HG03378 (cell line): ENCODE measurements at regions not wholly inside any gene's neighbourhood (a gene's known extent, or its start where the extent isn't known, plus 50 kb on each side); places are given as distances from the start of the nearest gene placed in this dataset.
"Not testable (repeated sequence)": the region's sequence is repeated elsewhere in the genome, so short reads cannot be mapped to it uniquely, and the experiment has no call there.

Experiments
- ATAC-seq: cut with Tn5 transposase; IDR thresholded peaks from one replicate; pipeline ENCODE4 v1.9.1; 2021; ENCODE audit warnings: mild to moderate bottlenecking, moderate library complexity; ENCODE audit not compliant: unreplicated experiment

DNA sequence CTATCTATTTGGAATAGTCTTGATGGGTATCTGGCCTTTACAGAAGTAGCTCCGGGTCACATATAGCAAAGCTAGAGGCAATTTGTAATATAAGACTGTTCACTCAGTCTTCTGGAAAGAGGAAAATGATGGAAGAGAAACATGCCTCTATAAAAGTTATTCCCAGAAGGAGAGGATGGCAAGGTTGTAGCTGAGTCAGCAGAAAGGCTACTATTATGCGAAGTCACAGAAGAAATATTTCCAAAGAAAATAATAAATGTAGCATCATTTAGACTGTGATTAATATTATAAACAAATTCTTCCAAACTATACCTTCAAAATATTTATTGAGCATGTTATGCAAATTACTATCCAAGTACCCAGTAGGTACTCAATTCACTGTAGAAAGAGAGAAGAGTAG, 1027.7 kb upstream of the TMEFF2 start:
- ATAC-seq, result no peak

DNA sequence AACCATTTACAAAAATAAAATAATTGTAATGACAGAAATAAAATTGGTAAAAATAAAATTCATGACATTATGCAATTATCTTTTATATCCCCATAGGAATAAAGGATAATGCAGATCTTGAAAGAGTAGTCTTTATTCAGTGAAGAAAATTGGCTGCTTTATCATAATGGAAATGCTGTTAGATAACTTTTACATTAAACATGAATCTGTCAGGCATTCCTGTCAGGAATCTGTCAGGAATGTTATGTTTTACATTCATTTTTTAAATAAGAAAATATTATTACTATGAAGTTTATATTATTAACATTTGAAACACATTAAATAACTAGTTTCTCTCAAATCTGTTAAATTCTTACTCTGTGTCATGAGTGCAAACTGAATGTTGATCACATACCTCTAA, 1024.7 kb upstream of the TMEFF2 start:
- ATAC-seq, result no peak

DNA sequence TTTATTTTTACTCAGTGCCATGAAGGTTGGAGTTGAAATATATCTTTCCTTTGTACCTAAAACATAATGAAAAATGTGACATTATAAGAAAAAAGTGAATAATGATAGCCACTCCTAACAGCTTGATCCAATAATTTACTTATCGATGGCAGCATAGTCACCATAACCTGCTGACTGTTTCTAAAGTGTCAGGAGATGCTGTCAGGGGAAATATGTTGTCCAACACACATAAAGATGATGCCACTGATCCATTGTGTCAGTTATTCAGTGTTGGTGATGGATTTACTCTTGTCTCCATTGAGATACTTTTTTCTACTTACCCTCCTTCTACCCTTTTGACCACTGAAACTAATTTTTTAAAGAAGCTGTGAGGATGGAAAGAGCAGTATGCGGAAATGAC, 1006.9 kb upstream of the TMEFF2 start:
- no peak for ATAC-seq

DNA sequence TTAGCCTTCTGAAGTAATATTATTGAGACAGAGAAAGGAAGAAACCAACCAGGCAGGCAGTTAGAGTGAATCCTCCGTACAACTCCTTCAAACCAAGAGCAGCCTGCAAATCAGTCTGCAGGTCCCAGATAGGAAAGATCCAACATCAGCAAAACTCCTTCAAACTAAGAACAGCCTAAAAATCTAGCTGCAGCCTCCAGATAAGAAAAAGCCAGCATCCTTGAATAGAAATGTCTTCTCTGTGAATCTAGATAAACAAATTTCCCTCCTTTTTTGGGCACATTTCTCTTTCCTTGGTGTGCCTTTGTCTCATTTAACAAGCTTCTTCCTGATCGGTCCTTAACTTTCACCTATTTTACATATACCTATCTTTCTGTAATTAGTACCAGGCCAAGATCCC, 1004.6 kb upstream of the TMEFF2 start:
- no peak for ATAC-seq

DNA sequence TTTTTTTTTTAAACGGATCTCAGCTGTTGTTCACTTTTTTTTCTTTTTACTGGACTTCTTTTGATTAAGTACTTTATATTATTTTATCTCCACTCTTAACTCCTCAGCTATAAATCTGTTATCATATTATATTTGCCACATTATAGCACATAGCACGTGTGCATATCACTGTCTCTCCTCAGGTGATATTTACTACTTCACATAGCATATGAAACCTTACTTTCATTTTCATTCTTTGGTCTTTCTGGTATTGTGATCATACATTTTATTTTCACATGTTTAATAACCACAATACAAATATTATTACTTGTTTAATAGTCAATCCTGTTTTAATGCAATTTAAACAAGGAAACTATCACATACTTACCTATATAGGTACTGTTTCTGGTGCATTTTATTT, 993.1 kb upstream of the TMEFF2 start:
- peak; percentile 58 for ATAC-seq

DNA sequence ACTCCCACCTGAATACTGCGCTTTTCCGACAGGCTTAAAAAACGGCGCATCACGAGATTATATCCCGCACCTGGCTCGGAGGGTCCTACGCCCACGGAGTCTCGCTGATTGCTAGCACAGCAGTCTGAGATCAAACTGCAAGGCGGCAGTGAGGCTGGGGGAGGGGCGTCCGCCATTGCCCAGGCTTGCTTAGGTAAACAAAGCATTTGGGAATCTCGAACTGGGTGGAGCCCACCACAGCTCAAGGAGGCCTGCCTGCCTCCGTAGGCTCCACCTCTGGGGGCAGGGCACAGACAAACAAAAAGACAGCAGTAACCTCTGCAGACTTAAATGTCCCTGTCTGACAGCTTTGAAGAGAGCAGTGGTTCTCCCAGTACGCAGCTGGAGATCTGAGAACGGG, 976.2 kb upstream of the TMEFF2 start:
- not testable (repeated sequence) for ATAC-seq

DNA sequence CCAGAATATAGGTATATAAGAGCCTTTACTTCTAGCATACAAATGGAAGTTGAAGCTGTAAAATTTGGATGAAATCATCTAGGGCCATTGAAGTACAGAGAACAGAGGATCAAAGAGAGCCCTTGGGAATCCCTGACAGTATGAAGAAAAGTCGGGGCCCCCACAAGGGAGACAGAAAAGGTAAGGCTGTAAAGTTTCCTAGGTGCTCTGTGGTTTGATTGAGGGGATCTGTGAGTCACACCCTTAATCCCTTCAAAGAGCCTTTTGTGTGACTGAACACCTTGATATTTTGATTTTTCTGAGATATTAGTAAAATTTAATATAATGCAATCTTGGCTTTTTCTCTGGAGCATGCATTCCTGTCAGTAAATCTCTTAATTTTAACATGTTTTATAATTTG, 961.7 kb upstream of the TMEFF2 start:
- ATAC-seq, result no peak

DNA sequence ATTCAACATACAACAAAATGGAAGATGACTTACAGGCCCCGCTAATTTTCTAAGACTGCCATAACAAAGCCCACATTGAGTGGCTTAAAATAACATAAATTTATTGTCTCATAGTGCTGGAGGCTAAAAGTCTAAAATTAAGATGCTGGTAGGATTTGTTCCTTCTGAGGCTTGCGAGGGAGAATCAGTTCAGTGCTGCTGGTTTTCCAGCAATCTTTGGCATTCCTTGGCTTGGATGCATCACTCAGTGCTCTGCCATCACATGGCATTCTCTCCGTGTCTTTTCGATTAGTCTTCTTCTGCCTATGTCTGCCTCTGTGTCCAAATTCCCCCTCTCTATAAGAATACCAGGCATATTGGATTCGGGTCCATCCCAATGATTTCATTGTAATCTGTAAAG, 959.3 kb upstream of the TMEFF2 start:
- no peak for ATAC-seq

DNA sequence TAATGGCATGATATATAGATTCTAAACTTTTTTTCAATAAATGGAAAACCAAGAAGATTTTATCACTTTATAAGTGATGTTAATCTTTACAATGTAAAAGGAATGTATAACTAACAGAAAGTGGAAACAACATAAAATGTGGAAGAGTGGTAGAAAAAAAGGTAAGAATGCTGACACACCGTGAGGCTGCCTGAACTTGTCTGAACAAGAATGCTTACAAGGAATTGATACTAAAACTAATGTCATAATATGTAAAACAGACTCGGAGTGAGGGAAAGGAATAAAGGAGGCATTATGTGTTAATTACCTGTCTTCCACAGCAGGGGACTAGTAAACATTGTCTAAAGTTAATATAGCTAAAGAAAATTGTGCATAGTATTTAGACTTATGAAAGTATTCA, 958.8 kb upstream of the TMEFF2 start:
- no peak for ATAC-seq

DNA sequence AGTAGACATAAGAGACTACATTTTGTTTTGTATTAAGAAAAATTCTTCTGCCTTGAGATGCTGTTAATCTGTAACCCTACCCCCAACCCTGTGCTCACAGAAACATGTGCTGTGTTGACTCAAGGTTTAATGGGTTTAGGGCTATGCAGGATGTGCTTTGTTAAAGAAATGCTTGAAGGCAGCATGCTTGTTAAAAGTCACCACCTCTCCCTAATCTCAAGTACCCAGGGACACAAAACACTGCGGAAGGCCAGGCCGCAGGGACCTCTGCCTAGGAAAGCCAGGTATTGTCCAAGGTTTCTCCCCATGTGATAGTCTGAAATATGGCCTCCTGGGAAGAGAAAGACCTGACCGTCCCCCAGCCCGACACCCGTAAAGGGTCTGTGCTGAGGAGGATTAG, 947.7 kb upstream of the TMEFF2 start:
- not testable (repeated sequence) for ATAC-seq

DNA sequence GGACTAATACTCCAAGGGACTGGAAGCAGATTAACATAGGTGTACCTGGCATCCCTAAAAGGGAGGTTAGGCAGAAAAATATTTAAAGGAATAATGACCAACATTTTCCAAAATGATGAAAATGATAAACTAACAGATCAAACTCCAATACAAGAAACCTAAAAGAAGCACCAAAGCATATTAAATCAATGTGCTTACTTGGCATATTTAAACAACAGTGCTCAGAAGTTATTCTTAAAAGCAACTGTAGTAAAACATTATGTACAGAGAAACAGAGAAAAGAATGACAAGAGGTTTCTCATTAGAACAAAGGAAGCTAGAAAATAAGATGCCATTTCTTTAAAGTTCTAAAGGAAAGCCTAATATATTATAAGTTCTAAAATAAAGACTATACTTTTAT, 947.3 kb upstream of the TMEFF2 start:
- ATAC-seq, result no peak

DNA sequence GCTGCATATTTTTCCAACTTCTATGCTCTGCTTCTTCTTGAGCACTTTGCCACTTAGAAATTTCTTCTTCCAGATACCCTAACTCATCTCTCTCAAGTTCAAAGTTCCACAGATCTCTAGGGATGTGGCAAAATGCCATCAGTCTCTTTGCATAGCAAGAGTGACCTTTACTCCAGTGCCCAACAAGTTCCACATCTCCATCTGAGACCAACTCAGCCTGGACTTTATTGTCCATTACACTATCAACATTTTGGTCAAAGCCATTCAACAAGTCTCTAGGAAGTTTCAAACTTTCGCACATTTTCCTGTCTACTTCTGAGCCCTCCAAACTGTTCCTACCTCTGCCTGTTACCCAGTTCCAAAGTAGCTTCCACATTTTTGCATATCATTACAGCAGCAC, 946.2 kb upstream of the TMEFF2 start:
- ATAC-seq, result not testable (repeated sequence)

DNA sequence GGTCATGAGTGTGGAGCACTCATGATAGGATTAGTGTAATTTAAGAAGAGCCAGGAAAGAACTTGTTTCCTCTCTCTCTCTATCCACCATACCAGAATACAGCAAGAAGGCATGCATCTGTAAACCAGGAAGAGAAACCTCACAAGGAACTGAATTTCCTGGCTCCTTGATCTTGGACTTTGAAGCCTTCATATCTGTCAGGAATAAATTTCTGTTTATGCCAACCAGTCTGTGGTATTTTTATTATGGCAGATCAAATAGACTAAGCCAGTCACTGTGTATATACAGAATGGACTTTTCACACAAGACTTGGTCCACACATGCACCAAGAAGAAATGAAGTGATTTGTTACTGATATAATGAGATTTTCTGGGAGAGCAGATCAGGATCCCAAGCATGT, 930.1 kb upstream of the TMEFF2 start:
- ATAC-seq, result no peak

DNA sequence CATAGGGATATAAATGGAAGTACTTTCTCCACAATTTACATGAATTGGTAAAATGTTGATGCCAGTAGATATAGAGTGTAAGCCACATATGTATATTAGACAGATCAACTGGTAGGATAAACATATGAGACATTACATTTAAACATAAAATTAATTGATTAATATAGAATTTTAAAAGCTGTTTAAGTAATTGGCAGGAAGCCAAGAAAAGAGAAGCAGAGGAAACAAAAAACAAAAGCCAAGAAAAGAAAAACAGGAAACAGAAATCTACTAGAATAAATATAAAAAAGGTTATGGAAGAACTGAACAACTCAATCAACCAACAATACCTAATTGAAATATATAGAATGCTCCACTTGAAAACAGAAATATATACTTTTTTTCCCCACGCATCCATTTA, 920.1 kb upstream of the TMEFF2 start:
- no peak for ATAC-seq

DNA sequence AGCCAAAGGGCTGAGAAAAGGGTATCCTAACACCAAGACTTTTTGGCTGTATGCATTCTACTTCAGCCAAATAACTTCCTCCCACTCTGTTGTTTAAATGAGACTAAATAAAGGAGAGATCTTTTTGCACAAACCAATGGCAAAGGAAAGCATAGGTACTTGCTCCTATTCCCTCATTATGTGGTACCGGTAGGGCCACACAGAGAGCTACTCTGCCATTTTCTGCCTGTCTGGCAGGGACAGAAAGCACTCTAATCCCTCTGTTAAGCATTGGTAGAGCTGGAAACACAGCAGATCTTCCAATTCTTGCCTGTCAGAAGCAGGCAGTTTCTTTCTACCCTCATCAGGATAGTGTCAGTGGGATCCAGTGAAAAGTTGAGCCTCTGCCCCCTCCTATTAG, 918.3 kb upstream of the TMEFF2 start:
- no peak for ATAC-seq

DNA sequence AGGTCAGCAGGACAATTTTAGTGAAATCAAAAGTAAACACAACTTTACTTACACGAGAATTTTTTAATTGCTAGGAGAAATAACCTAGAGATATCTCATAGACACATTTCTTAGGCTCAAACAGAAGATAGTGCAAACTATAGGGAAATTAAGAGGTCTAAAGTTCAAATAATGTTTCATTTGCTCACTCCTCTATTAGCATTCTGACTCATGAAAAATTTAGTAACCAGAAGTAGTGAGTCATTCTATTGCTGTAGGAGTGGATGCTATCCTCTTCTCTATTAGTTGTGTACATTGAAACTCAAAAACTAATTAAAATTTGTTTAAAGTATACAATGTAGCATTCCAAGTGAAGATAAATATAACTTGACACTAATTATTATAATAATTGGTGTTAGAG, 908.3 kb upstream of the TMEFF2 start:
- ATAC-seq, result no peak

DNA sequence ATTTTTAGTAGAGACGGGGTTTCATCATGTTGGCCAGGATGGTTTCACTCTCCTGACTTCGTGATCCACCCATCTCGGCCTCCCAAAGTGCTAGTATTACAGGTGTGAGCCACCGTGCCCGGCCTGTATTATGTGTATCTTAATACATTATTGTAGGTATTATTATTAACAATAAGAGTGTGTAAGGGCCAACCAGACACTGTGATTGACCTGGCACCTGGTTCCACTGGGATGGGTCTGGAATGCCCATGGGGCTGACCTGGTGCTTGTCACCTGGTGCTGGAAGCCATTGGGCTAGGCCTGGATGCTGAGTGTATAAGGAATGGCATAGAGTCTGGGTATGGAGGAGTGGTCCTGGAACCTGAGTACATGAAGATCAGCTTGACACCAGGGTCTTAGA, 906.9 kb upstream of the TMEFF2 start:
- ATAC-seq, result no peak

DNA sequence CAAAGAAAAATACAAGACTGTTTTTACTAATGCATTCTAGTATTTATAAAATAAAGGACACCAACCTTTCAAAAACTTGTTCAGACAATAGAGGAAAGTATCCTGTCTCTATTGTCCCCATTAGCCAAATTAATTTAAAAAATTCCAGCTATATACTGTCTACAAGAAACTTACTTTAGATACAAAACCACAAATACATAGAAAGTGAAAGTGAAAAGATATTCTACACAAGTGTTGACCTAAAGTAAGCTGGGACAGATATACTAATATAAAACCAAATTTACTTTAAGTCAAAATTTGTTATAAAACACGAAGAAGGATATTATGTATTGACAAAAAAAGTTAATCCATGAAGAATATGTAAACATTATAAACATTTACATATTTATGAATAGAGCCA, 893.3 kb upstream of the TMEFF2 start:
- ATAC-seq, result no peak

DNA sequence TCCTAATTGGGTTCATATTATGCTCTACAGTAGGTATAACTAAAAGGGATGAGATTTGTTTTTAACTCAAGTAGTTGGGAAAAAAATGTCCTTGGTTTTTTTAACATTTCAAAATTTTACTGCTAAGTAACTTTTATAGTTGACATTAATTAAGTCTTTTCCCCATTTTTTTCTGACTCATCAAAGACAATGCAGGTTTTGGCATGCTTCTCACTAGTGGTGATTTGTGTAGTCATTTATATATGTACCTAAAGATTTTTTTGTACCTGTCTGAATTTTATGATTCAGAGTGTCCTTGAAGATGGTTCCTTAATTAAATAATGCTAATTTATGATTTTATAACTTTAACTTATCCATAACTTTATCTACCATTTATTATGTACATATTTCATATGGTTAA, 882.3 kb upstream of the TMEFF2 start:
- no peak for ATAC-seq

DNA sequence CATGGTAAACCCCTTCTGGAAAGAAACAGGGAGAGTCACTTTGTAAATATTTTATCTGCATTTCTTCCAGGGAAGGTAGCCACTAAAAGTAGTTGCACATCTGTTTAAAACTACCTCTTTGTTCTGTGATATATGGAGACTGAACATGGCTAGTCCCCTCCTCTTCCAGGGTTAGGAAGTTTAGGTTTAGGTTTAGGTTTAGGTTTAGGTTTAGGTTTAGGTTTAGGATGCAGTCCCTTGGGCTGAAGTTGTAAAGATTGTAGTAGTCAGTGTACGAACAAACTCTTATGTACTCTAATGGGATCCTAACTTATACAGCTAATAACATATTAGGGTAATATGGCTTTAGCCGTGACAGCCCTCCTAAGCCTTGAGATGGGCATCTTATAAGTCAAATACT, 880.2 kb upstream of the TMEFF2 start:
- ATAC-seq, result no peak

DNA sequence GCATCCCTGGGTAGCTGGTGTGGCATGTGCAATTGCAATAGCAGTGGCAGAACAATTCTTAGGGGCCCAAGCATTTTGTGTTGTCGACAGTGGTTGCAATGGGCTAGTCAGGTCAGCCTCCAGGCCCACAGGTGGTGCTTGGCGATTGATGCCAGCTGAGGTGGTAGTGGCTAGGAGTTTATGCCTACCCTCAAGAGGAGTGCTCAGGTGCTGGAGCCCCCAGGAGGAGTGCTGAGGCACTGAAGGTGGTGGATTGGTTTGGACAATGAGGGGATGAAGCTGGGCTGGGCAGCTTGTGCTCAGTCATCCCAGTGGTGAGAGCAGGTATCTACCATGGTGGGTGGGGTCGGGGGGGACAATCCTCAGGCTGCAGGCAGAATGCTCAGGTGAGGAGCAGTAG, 877.9 kb upstream of the TMEFF2 start:
- no peak for ATAC-seq

DNA sequence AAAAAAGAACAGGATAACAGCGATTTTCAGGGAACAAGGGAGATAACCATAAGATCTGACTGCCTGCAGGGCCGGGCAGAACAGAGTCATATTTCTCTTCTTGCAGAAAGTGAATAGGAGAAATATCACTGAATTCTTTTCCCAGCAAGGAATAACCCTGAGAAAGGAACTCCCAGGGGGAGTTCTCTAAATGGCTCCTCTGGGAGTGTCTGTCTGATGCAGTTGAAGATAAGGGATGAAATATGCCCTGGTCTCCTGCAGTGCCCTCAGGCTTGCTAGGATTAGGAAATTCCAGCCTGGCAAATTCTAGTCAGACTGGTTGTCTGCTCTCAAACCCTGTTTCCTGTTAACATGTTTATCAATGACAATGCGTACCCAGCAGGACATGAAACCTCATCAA, 830.8 kb upstream of the TMEFF2 start:
- ATAC-seq, result not testable (repeated sequence)

DNA sequence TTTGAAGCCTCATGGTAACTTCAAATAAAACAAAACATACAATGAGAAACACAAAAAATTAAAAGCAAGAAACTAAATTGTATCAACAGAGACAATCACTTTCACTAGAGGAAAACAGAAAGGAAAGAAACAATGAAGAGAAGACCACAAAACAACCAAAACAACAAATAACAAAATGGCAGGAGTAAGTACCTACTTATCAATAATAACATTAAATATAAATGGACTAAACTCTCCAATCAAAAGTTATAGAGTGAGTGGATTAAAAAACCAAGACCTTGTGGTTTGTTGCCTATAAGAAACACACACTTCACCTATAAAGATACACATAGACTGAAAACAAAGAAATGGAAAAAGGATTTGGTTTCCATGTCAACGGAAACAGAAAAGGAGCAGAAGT, 830.1 kb upstream of the TMEFF2 start:
- no peak for ATAC-seq

DNA sequence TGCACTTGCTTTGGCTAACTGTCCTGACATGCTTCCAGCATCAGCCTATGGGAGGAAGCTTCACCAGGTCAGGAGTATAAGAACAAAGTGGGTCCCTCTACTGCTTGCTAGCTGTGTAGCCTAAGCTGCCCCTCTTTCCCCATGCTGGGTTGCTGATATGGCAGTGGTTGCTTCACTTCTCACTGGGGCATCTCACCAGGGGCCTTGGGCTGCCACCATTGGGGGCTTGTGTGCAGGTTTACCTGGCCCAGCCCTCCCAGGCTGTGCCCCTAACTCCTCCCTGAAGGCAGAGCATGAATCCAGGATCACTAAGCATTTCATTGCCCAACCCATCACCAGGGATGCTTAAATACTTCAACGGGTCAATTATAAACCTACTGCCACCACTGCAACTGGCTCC, 817.1 kb upstream of the TMEFF2 start:
- no peak for ATAC-seq
